Adrenal gland (tissue), 9 donors: ENCODE measurements at regions not wholly inside any gene's neighbourhood (a gene's known extent, or its start where the extent isn't known, plus 50 kb on each side); places are given as distances from the start of the nearest gene placed in this dataset.

Experiments
- DNase-seq, 7 donors: peaks; one replicate each; pipeline ENCODE4 v3.0.0-alpha.2; 2019 to 2020
- H3K27ac ChIP-seq, 5 donors: fragments of 200-600 bp; sonication (generic) in 4 of 5; 1 replicate in 3 of 5; 2 replicates in 2 of 5; pipeline versions ENCODE4 v1.5.1 to v1.8.0; 2016 to 2020; ENCODE audit warnings: mild to moderate bottlenecking in 1 of 5
- H3K27me3 ChIP-seq: fragments of 200-600 bp; 2 replicates; pipeline ENCODE4 v1.8.0; 2021
- H3K36me3 ChIP-seq, 2 donors: fragments of 200-600 bp; replicated peaks in 1 of 2; 1 replicate in 1 of 2; 2 replicates in 1 of 2; pipeline versions ENCODE4 v1.5.1 to v1.8.0; 2018 to 2022
- H3K4me1 ChIP-seq, 2 donors: fragments of 200-600 bp; replicated peaks in 1 of 2; 1 replicate in 1 of 2; 2 replicates in 1 of 2; pipeline versions ENCODE4 v1.5.1 to v1.8.0; 2018 to 2021
- H3K4me3 ChIP-seq, 4 donors: fragments of 200-600 bp; sonication (generic) in 3 of 4; one replicate each; pipeline ENCODE4 v1.5.1; 2016 to 2018
- H3K9me3 ChIP-seq, 3 donors: fragments of 200-600 bp; sonication (generic) in 1 of 3; replicated peaks in 1 of 3; 1 replicate in 2 of 3; 2 replicates in 1 of 3; pipeline versions ENCODE4 v1.5.1 to v1.8.0; 2016 to 2021
- POLR2A ChIP-seq, 2 donors: fragments of 450-650 bp; IDR thresholded peaks; one replicate each; pipeline ENCODE4 v1.6.1; 2017; ENCODE audit warnings: antibody characterized with exemption in 2 of 2, mild to moderate bottlenecking in 2 of 2, moderate library complexity in 1 of 2
- WGBS, 4 donors: extraction: QIAGEN DNeasy Blood & Tissue Kit in 2 of 4; methylation state at CpG; one replicate each; pipeline versions ENCODE4 v1.1.5 to v1.1.7; 2013 to 2017; 5-methylcytosine and 5-hydroxymethylcytosine counted together
- intact Hi-C, 2 donors: fragments of 100-400 bp; cut with DNase I; formaldehyde crosslinking; loops; one replicate each; pipeline versions ENCODE4 v1.14.1 to v1.15.0; 2022 to 2023
- TF ChIP-seq, protein P1 (sequence below), 6 experiments: fragments of 450-650 bp in 4 of 6; fragments of 200-600 bp in 2 of 6; sonication (generic) in 1 of 6; IDR thresholded peaks; 1 replicate in 5 of 6; 2 replicates in 1 of 6; pipeline versions ENCODE4 v1.5.1 to v1.8.0; 2016 to 2021; ENCODE audit warnings: antibody characterized with exemption in 6 of 6, mild to moderate bottlenecking in 2 of 6, moderate library complexity in 1 of 6
- donor health status: healthy with polysubstance abuse.
- donor health status: Bipolar disorder and iron deficiency.
- donor health status: DM: yes; HTN: yes; CAD: no.
- donor health status: DM: no; HTN: no; CAD: no.
- donor health status: DM: no; HTN: no; CAD: no.

DNA sequence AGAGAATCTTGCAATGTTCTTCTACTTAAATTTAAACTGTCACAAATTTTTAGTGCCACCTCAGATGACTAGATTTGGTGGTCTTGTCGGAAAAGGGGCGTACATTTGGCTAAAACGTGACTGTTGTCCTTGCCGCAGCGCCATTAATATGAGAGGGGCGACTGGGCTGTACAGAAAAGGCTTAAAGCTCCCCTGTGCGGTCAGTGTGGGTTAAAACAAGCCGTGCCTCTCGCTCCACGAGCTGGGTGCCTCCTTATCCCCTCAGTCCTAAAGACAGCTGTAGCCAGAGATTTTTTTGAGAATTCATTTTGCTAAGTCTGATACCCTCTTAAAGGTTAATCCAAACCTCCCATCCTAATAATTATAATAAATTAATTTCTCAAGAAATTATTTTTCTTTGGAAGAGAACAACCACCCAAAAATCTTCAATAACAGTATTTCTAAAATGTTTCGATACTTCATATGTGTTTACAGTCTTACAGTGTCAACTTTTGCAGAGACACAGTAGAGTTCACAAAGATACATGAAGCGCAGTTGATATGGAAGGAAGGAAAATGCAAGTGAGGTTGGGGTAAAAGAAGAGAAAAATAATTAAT is 68.6 kb downstream of the C7orf25 start:
- 23 to 29% (median 27%) methylated on average over 12 of the region's 12 CpGs for WGBS, 4 donors
- H3K27ac ChIP-seq = no peak overlapping the region
- intact Hi-C loops = loop anchor here in 1 of 2 donors (10.0 kb wide), 1 partner anchor 899 kb away; no protein-coding TSS in a partner anchor
- TF ChIP-seq, protein P1, sequence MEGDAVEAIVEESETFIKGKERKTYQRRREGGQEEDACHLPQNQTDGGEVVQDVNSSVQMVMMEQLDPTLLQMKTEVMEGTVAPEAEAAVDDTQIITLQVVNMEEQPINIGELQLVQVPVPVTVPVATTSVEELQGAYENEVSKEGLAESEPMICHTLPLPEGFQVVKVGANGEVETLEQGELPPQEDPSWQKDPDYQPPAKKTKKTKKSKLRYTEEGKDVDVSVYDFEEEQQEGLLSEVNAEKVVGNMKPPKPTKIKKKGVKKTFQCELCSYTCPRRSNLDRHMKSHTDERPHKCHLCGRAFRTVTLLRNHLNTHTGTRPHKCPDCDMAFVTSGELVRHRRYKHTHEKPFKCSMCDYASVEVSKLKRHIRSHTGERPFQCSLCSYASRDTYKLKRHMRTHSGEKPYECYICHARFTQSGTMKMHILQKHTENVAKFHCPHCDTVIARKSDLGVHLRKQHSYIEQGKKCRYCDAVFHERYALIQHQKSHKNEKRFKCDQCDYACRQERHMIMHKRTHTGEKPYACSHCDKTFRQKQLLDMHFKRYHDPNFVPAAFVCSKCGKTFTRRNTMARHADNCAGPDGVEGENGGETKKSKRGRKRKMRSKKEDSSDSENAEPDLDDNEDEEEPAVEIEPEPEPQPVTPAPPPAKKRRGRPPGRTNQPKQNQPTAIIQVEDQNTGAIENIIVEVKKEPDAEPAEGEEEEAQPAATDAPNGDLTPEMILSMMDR (IDR thresholded peaks at IDR 0.05) = peak; percentile 23 to 55 (median 46)
- no peak for TF ChIP-seq POLR2A (IDR thresholded peaks at IDR 0.05)
- no peaks in the 10 kb centered on the region for H3K36me3 ChIP-seq
- no peaks in the 10 kb centered on the region for H3K27me3 ChIP-seq
- no peak overlapping the region for H3K4me3 ChIP-seq
- DNase-seq = peak in 6 of 7 donors; percentile 26 to 67 (median 46)
- no peaks in the 10 kb centered on the region for H3K9me3 ChIP-seq
- H3K4me1 ChIP-seq = no peaks in the 10 kb centered on the region

DNA sequence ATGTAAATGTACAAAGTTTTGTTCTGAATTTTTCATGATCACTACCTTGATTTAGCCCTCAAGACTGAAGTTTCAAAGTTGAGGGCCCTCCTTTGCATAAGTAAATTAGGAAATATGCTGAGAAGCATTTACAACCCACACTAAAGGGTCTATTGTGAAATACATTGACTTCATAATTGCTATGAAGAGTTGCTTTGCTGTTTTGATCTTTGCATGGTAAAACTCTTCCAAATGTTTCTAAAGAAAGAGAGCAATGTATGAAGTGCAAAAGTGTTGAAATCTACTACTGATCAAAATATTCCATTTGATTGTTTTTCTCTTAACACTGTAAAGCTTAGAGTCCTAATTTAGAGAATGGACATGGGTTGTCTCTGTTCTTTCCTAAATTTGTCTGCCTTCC is 77.2 kb downstream of the C7orf25 start:
- intact Hi-C loops = loop anchor here in 1 of 2 donors (5.0 to 10.0 kb wide), 3 partner anchors 140 to 892 kb away; no protein-coding TSS in a partner anchor
- Histone ChIP-seq H3K27ac (no peak overlapping the region), H3K36me3 (no peaks in the 10 kb centered on the region), H3K4me3 (no peak overlapping the region), H3K27me3 (no peaks in the 10 kb centered on the region), H3K4me1 (peaks cover 0 to 4% of the 10 kb centered on the region in 2 donors), H3K9me3 (no peaks in the 10 kb centered on the region)
- TF ChIP-seq, protein P1 (IDR thresholded peaks at IDR 0.05) = no peak
- TF ChIP-seq POLR2A (IDR thresholded peaks at IDR 0.05) = no peak
- no peak for DNase-seq

DNA sequence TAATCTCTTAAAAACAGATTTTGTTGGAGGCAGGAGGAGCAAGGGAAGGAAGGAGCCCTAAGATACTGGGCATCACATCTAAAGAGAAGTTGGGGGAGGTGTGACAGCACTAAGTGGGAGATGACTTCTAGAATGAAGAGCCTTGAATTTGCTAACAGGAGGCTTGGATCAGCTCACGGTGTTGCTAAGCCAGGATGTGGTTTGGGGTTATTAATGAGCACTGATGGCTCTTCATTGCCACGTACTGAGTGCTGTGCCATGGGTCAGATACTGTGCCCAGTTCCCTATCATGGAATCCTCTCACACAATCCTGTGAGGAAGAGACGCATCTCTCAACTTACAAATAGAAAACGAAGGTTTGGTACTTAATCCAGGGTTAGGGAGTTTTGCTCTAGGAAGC is 78.5 kb downstream of the C7orf25 start:
- DNase-seq = no peak
- H3K4me3 ChIP-seq = no peak overlapping the region
- 67 to 79% (median 70%) methylated on average over 4 of the region's 4 CpGs for WGBS, 4 donors
- H3K9me3 ChIP-seq = no peaks in the 10 kb centered on the region
- H3K27me3 ChIP-seq = no peaks in the 10 kb centered on the region
- TF ChIP-seq POLR2A (IDR thresholded peaks at IDR 0.05) = no peak
- TF ChIP-seq, protein P1 (IDR thresholded peaks at IDR 0.05) = no peak
- H3K27ac ChIP-seq = no peak overlapping the region
- intact Hi-C loops = loop anchor here in 1 of 2 donors (5.0 to 10.0 kb wide), 3 partner anchors 139 to 891 kb away; no protein-coding TSS in a partner anchor
- H3K36me3 ChIP-seq = no peaks in the 10 kb centered on the region
- peaks cover 0 to 4% of the 10 kb centered on the region in 2 donors for H3K4me1 ChIP-seq

DNA sequence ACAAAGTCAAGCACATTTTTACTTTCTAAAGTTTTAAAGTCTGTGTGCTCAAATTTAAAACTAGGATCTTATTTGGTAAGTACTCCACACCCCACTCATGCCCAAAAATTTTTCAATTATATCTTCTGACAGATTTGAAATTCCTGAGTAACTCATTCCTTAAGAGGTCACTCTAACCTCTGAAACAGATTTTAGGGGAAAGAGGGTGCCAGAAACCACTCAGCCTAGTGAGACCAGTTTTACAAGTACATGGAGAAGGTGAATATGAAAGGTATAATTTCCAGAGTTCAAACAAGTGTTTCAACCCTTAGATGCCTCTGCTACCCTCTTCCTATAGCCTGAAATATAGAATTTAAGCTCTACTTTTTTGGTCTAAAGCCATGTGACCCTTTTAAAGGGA is 79.2 kb downstream of the C7orf25 start:
- intact Hi-C loops = loop anchor here in 1 of 2 donors (5.0 to 10.0 kb wide), 3 partner anchors 138 to 890 kb away; no protein-coding TSS in a partner anchor

More for the DNA sequence above, 79.2 kb downstream of the C7orf25 start:
- Histone ChIP-seq H3K4me3 (no peak overlapping the region), H3K4me1 (peaks cover 0 to 4% of the 10 kb centered on the region in 2 donors), H3K36me3 (no peaks in the 10 kb centered on the region), H3K27ac (no peak overlapping the region), H3K9me3 (no peaks in the 10 kb centered on the region), H3K27me3 (no peaks in the 10 kb centered on the region)
- TF ChIP-seq POLR2A (IDR thresholded peaks at IDR 0.05) = no peak
- TF ChIP-seq, protein P1 (IDR thresholded peaks at IDR 0.05) = no peak
- no peak for DNase-seq
